ENCODE measurements at regions not wholly inside any gene's neighbourhood (a gene's known extent, or its start where the extent isn't known, plus 50 kb on each side); places are given as distances from the start of the nearest gene placed in this dataset.

- no peak for DNase-seq (ENCODE audit: low read depth, low spot score)
- ChIA-PET POLR2A (no interaction called here), CTCF (no interaction called here)
Measured at GRCh38 chr13:88649855-88650254, 978.7 kb downstream of the SLITRK5 start.

GRCh38 chr13:88651531-88651930, 980.4 kb downstream of the SLITRK5 start:
- H3K9me3 ChIP-seq (ENCODE audit: control insufficient read depth, insufficient read depth, low read length): peaks cover 7% of the 10 kb centered on the region; the same call in 1 of the 2 replicates
- CTCF ChIA-PET: no interaction called here
- no peak overlapping the region for H3K4me3 ChIP-seq (ENCODE audit: low read depth, low read length)
- DNase-seq (ENCODE audit: low read depth, low spot score): no peak
- POLR2A ChIA-PET: no interaction called here
- no peak for TF ChIP-seq CTCF (IDR thresholded peaks at IDR 0.05; ENCODE audit: low read depth, low read length)
- no peak overlapping the region for H3K27ac ChIP-seq (ENCODE audit: low read depth, low read length)
- no peaks in the 10 kb centered on the region for H3K27me3 ChIP-seq (ENCODE audit: control insufficient read depth, insufficient read depth, low read length)

More at GRCh38 chr13:88649855-88650254, 978.7 kb downstream of the SLITRK5 start:
- no peak for TF ChIP-seq CTCF (IDR thresholded peaks at IDR 0.05; ENCODE audit: low read depth, low read length)
- no peak overlapping the region for H3K27ac ChIP-seq (ENCODE audit: low read depth, low read length)
- H3K4me3 ChIP-seq (ENCODE audit: low read depth, low read length): no peak overlapping the region
- H3K9me3 ChIP-seq (ENCODE audit: control insufficient read depth, insufficient read depth, low read length): peaks cover 11% of the 10 kb centered on the region; the same call in 1 of the 2 replicates
- no peaks in the 10 kb centered on the region for H3K27me3 ChIP-seq (ENCODE audit: control insufficient read depth, insufficient read depth, low read length)

GRCh38 chr13:88656751-88657150, 985.6 kb downstream of the SLITRK5 start:
- POLR2A ChIA-PET: no interaction called here

GRCh38 chr13:88670509-88670908, 999.3 kb downstream of the SLITRK5 start:
- H3K9me3 ChIP-seq (ENCODE audit: control insufficient read depth, insufficient read depth, low read length): peaks cover 6% of the 10 kb centered on the region
- no peak for TF ChIP-seq CTCF (IDR thresholded peaks at IDR 0.05; ENCODE audit: low read depth, low read length)
- CTCF ChIA-PET: no interaction called here
- no peak for DNase-seq (ENCODE audit: low read depth, low spot score)
- no peak overlapping the region for H3K27ac ChIP-seq (ENCODE audit: low read depth, low read length)
- POLR2A ChIA-PET: no interaction called here
- no peak overlapping the region for H3K4me3 ChIP-seq (ENCODE audit: low read depth, low read length)
- H3K27me3 ChIP-seq (ENCODE audit: control insufficient read depth, insufficient read depth, low read length): no peaks in the 10 kb centered on the region

More at GRCh38 chr13:88656751-88657150, 985.6 kb downstream of the SLITRK5 start:
- no peaks in the 10 kb centered on the region for H3K27me3 ChIP-seq (ENCODE audit: control insufficient read depth, insufficient read depth, low read length)
- no peak overlapping the region for H3K27ac ChIP-seq (ENCODE audit: low read depth, low read length)
- H3K9me3 ChIP-seq (ENCODE audit: control insufficient read depth, insufficient read depth, low read length): no peaks in the 10 kb centered on the region
- CTCF ChIA-PET: no interaction called here
- no peak for TF ChIP-seq CTCF (IDR thresholded peaks at IDR 0.05; ENCODE audit: low read depth, low read length)
- no peak overlapping the region for H3K4me3 ChIP-seq (ENCODE audit: low read depth, low read length)
- DNase-seq (ENCODE audit: low read depth, low spot score): no peak

- TF ChIP-seq CTCF (IDR thresholded peaks at IDR 0.05; ENCODE audit: low read depth, low read length): no peak
- H3K27ac ChIP-seq (ENCODE audit: low read depth, low read length): no peak overlapping the region
- H3K9me3 ChIP-seq (ENCODE audit: control insufficient read depth, insufficient read depth, low read length): peaks cover 6% of the 10 kb centered on the region
- H3K27me3 ChIP-seq (ENCODE audit: control insufficient read depth, insufficient read depth, low read length): no peaks in the 10 kb centered on the region
- no peak overlapping the region for H3K4me3 ChIP-seq (ENCODE audit: low read depth, low read length)
- ChIA-PET CTCF (no interaction called here), POLR2A (no interaction called here)
- no peak for DNase-seq (ENCODE audit: low read depth, low spot score)
Measured at GRCh38 chr13:88674841-88675240, 1003.7 kb downstream of the SLITRK5 start.

Measured in AG04450 (cell line).